PC-3 (cell line): ENCODE measurements at regions not wholly inside any gene's neighbourhood (a gene's known extent, or its start where the extent isn't known, plus 50 kb on each side); places are given as distances from the start of the nearest gene placed in this dataset.

Experiments used
- EZH2phosphoT487 ChIP-seq: fragments of 300-600 bp; sonication (generic); IDR thresholded peaks from 2 replicates; pipeline ENCODE4 v1.6.1; 2018; ENCODE audit warnings: mild to moderate bottlenecking, antibody characterized with exemption, low read length, borderline replicate concordance
- TF ChIP-seq, protein P1 (sequence below): fragments of 300-600 bp; sonication (generic); conservative IDR thresholded peaks from 2 replicates; pipeline ENCODE4 v1.5.1; 2017; ENCODE audit warnings: antibody characterized with exemption, low read depth, mild to moderate bottlenecking, low read length

GRCh38 chr5:71982717-71983395, 124.4 kb upstream of the MAP1B start:
- TF ChIP-seq, protein P1, sequence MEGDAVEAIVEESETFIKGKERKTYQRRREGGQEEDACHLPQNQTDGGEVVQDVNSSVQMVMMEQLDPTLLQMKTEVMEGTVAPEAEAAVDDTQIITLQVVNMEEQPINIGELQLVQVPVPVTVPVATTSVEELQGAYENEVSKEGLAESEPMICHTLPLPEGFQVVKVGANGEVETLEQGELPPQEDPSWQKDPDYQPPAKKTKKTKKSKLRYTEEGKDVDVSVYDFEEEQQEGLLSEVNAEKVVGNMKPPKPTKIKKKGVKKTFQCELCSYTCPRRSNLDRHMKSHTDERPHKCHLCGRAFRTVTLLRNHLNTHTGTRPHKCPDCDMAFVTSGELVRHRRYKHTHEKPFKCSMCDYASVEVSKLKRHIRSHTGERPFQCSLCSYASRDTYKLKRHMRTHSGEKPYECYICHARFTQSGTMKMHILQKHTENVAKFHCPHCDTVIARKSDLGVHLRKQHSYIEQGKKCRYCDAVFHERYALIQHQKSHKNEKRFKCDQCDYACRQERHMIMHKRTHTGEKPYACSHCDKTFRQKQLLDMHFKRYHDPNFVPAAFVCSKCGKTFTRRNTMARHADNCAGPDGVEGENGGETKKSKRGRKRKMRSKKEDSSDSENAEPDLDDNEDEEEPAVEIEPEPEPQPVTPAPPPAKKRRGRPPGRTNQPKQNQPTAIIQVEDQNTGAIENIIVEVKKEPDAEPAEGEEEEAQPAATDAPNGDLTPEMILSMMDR, result no peak
- no peak for TF ChIP-seq EZH2phosphoT487
